Thyroid gland (tissue), 4 donors: ENCODE measurements at regions not wholly inside any gene's neighbourhood (a gene's known extent, or its start where the extent isn't known, plus 50 kb on each side); places are given as distances from the start of the nearest gene placed in this dataset.

ENCODE experiments used
- DNase-seq, 2 donors: peaks; one replicate each; pipeline ENCODE4 v3.0.0-alpha.2; 2019
- H3K27ac ChIP-seq, 3 donors: fragments of 200-600 bp; sonication (generic); 1 replicate in 2 of 3; 2 replicates in 1 of 3; pipeline ENCODE4 v1.5.1; 2016 to 2019; ENCODE audit warnings: mild to moderate bottlenecking in 1 of 3, moderate library complexity in 1 of 3
- H3K27me3 ChIP-seq: fragments of 200-600 bp; sonication (generic); one replicate; pipeline ENCODE4 v1.5.1; 2019
- H3K36me3 ChIP-seq, 2 donors: fragments of 200-600 bp; sonication (generic); one replicate each; pipeline ENCODE4 v1.5.1; 2016 to 2019
- H3K4me1 ChIP-seq, 2 donors: fragments of 200-600 bp; sonication (generic); one replicate each; pipeline ENCODE4 v1.5.1; 2017 to 2019
- H3K4me3 ChIP-seq, 3 donors: fragments of 200-600 bp; sonication (generic); replicated peaks in 1 of 3; 1 replicate in 2 of 3; 2 replicates in 1 of 3; pipeline ENCODE4 v1.5.1; 2016; ENCODE audit warnings: mild to moderate bottlenecking in 1 of 3
- H3K9me3 ChIP-seq: fragments of 200-600 bp; sonication (generic); one replicate; pipeline ENCODE4 v1.5.1; 2017
- CTCF ChIP-seq, 6 experiments: fragments of 200-600 bp in 3 of 6; fragments of 450-650 bp in 3 of 6; sonication (generic) in 3 of 6; IDR thresholded peaks; one replicate each; pipeline ENCODE4 v1.5.1; 2016 to 2019; ENCODE audit warnings: antibody characterized with exemption in 6 of 6, mild to moderate bottlenecking in 2 of 6, inconsistent platforms in 1 of 6, moderate library complexity in 1 of 6
- POLR2A ChIP-seq, 2 donors: fragments of 450-650 bp; IDR thresholded peaks; one replicate each; pipeline ENCODE4 v1.6.1; 2017; ENCODE audit warnings: antibody characterized with exemption in 2 of 2, mild to moderate bottlenecking in 2 of 2, moderate library complexity in 1 of 2
- WGBS, 2 donors: methylation state at CpG; one replicate each; pipeline ENCODE4 v1.1.5; 2017; 5-methylcytosine and 5-hydroxymethylcytosine counted together
- intact Hi-C: fragments of 100-400 bp; cut with DNase I; formaldehyde crosslinking; loops from one replicate; pipeline ENCODE4 v1.15.1; 2023

GRCh38 chr2:236935631-236936445, 149.9 kb upstream of the COPS8 start:
- peak; percentile 63 to 72 for DNase-seq
- Histone ChIP-seq H3K27ac (no peak overlapping the region), H3K9me3 (no peaks in the 10 kb centered on the region), H3K4me3 (no peak overlapping the region), H3K27me3 (no peaks in the 10 kb centered on the region), H3K36me3 (no peaks in the 10 kb centered on the region), H3K4me1 (peaks cover 0 to 7% of the 10 kb centered on the region in 2 donors)
- 61 to 78% methylated on average over 8 to 9 of the region's 10 CpGs for WGBS, 2 donors
- TF ChIP-seq CTCF (IDR thresholded peaks at IDR 0.05) (no peak), POLR2A (IDR thresholded peaks at IDR 0.05) (no peak)
- intact Hi-C loops: no loop called here

- Histone ChIP-seq H3K9me3 (no peaks in the 10 kb centered on the region), H3K4me1 (peaks cover 0 to 7% of the 10 kb centered on the region in 2 donors), H3K27ac (no peak overlapping the region), H3K4me3 (no peak overlapping the region), H3K27me3 (no peaks in the 10 kb centered on the region), H3K36me3 (no peaks in the 10 kb centered on the region)
- TF ChIP-seq CTCF (IDR thresholded peaks at IDR 0.05) (no peak), POLR2A (IDR thresholded peaks at IDR 0.05) (no peak)
- no peak for DNase-seq
- intact Hi-C loops: no loop called here
- WGBS, 2 donors: 80 to 85% methylated on average over 7 of the region's 7 CpGs
These were observed 149.2 kb upstream of the COPS8 start for GRCh38 chr2:236936446-236936940.

GRCh38 chr2:236938126-236938525, 147.6 kb upstream of the COPS8 start:
- H3K36me3 ChIP-seq: no peaks in the 10 kb centered on the region
- H3K4me3 ChIP-seq: no peak overlapping the region
- no peaks in the 10 kb centered on the region for H3K27me3 ChIP-seq
- no peak for TF ChIP-seq CTCF (IDR thresholded peaks at IDR 0.05)
- no peak for TF ChIP-seq POLR2A (IDR thresholded peaks at IDR 0.05)
- no peak for DNase-seq
- no peak overlapping the region for H3K27ac ChIP-seq
- WGBS, 2 donors: 76 to 81% methylated on average over 3 of the region's 3 CpGs
- intact Hi-C loops: no loop called here
- H3K9me3 ChIP-seq: no peaks in the 10 kb centered on the region
- H3K4me1 ChIP-seq: peaks cover 0 to 7% of the 10 kb centered on the region in 2 donors

- Histone ChIP-seq H3K9me3 (no peaks in the 10 kb centered on the region), H3K4me3 (no peak overlapping the region), H3K27me3 (no peaks in the 10 kb centered on the region), H3K4me1 (peaks cover 0 to 7% of the 10 kb centered on the region in 2 donors), H3K27ac (no peak overlapping the region), H3K36me3 (no peaks in the 10 kb centered on the region)
- TF ChIP-seq CTCF (IDR thresholded peaks at IDR 0.05) (no peak), POLR2A (IDR thresholded peaks at IDR 0.05) (no peak)
- 85 to 97% methylated on average over 2 of the region's 2 CpGs for WGBS, 2 donors
- DNase-seq: no peak
- intact Hi-C loops: no loop called here
These were observed 146.4 kb upstream of the COPS8 start for GRCh38 chr2:236939271-236939670.

- Histone ChIP-seq H3K27me3 (no peaks in the 10 kb centered on the region), H3K4me3 (no peak overlapping the region), H3K27ac (no peak overlapping the region), H3K9me3 (no peaks in the 10 kb centered on the region), H3K36me3 (no peaks in the 10 kb centered on the region), H3K4me1 (peaks cover 0 to 7% of the 10 kb centered on the region in 2 donors)
- DNase-seq: no peak
- 78 to 86% methylated on average over 11 of the region's 11 CpGs for WGBS, 2 donors
- intact Hi-C loops: no loop called here
- TF ChIP-seq CTCF (IDR thresholded peaks at IDR 0.05) (no peak), POLR2A (IDR thresholded peaks at IDR 0.05) (no peak)
These were observed 145.9 kb upstream of the COPS8 start for GRCh38 chr2:236939721-236940231.
